GM11168 (cell line): ENCODE measurements at regions not wholly inside any gene's neighbourhood (a gene's known extent, or its start where the extent isn't known, plus 50 kb on each side); places are given as distances from the start of the nearest gene placed in this dataset.

Source experiments
- in situ Hi-C: fragments of 300-500 bp; cut with MboI; formaldehyde crosslinking; loops from one replicate; pipeline ENCODE4 v1.12.0; 2022; ENCODE audit warnings: low sequenced_read_pairs; ENCODE audit not compliant: unreplicated experiment

GRCh38 chr11:26126741-26127140, 205.2 kb upstream of the ANO3 start:
- in situ Hi-C loops, result no loop called here

- in situ Hi-C loops, result no loop called here
Measured at GRCh38 chr11:26127336-26127735, 204.6 kb upstream of the ANO3 start.

- in situ Hi-C loops, result no loop called here
Measured at GRCh38 chr11:26131406-26131805, 200.5 kb upstream of the ANO3 start.

DNA sequence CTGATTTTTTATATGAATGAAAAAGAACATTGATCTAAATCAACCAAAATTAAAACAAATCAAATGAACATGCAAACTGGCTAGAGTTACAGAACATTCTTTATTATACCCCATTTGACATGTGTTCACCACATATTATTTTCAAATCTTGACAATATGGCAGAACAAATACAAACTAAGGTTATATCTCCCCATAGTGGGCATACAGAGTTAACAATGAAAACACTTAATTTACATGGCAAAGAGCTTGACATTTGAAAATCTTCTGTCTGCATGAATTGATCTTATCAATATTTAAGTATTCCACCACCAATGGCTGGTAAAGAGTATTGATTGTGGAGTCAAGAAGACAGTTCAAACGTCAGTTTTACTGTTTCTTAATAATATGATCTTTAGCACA, 197.9 kb upstream of the ANO3 start:
- in situ Hi-C loops, result no loop called here

GRCh38 chr11:26134481-26135355, 197.2 kb upstream of the ANO3 start:
- in situ Hi-C loops, result loop anchor here (5.0 kb wide), 1 partner anchor 152 kb away; no protein-coding TSS in a partner anchor

DNA sequence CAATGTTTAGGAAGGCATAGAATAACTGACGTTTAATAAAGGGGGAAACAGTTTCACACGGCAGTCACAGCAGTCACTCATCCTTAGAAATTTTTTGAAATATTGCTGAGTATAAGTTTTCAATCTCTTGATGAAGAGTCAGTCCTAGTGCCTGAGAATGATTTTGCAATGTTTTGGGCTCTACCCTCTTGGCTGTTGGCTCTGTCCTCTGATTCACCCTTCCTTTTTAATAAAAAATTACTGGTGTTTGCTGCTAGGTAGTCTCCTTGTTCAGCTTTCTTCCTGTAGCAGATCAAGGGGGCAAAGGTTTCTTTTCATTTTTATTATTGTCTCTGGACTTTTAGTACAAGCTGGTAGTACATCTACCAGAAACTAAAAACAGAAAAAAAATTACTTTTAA, 194.3 kb upstream of the ANO3 start:
- in situ Hi-C loops, result loop anchor here (5.0 kb wide), 1 partner anchor 155 kb away; no protein-coding TSS in a partner anchor

DNA sequence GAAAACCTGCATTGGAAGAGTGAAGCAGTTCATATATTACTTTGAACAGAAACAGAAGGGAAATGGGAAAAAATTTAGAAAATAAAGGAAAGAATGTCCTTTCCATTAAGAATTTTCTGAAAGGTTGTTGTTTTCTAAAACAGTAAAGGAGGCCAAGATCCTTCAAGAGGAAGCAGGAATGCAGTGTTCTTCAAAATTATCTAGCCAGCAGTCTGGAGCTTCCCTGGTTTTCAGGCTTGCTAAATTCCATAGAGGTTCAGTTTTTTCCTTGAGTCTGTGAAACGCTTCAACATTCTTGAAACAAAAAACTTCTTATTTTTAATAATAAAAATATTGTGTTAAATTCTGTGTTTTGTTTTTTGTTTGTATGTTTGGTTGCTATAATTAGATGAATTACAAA, 189.0 kb upstream of the ANO3 start:
- in situ Hi-C loops, result no loop called here

DNA sequence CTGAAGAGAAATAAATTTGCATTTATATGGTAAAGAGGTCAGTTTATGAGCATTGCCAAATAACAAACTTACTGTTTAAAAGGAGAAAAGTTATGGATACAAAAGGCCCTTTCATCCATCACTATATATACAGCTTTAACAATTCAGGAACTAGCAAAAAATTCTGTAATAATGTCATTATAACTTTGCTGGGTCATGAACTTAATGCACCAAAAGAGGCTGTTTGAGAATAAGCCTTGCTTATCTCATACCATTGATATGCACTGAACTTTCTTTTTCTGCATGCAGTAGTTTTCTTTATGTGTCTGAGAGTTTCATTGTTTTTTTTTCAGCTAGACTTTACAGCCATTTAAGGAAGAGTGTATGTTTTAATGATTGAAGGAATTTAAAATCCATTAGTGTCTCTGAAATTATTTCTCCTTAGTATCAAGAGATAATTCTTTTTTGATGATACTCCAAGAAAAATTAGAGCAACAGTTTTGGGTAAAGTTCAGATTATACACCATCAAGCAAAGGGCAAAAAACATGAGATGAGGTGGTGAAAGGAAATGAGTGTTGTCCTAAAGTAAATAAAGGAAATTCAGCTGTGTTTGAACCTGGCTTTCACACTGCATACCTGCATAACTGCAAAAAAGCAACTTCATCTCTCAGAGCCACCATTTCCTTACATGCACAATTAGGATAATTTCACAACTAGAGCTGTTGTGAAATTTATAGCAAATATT, 188.2 kb upstream of the ANO3 start:
- in situ Hi-C loops, result no loop called here

- in situ Hi-C loops, result no loop called here
Measured at GRCh38 chr11:26144291-26144690, 187.6 kb upstream of the ANO3 start.

DNA sequence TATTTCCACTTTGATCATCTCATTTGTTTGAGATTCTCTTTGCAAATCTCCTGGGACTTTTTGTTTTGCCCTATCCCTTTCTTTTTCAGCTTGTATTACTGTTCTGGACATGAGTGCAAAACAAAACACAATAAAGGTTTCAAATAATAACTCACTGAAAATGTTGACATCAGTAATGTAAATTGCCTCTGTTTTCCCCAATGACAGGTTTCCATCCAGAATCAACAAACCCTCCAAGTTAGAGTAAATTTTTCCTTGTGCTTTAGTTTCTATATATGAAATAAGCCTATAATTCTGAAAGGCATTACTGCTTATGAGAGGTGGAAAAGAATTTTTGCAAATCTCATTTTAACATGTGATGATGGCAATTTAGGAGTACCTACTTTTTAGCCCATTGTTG, 187.0 kb upstream of the ANO3 start:
- in situ Hi-C loops, result no loop called here

GRCh38 chr11:26149585-26149984, 182.3 kb upstream of the ANO3 start:
- in situ Hi-C loops, result no loop called here

- in situ Hi-C loops, result no loop called here
Measured at GRCh38 chr11:26150031-26150430, 181.9 kb upstream of the ANO3 start.

GRCh38 chr11:26158251-26158650, 173.7 kb upstream of the ANO3 start:
- in situ Hi-C loops, result no loop called here

GRCh38 chr11:26162291-26162690, 169.6 kb upstream of the ANO3 start:
- in situ Hi-C loops, result no loop called here

GRCh38 chr11:26186389-26186788, 145.5 kb upstream of the ANO3 start:
- in situ Hi-C loops, result no loop called here

GRCh38 chr11:26187639-26188038, 144.3 kb upstream of the ANO3 start:
- in situ Hi-C loops, result no loop called here

- in situ Hi-C loops, result no loop called here
Measured at GRCh38 chr11:26188554-26188953, 143.4 kb upstream of the ANO3 start.

- in situ Hi-C loops, result no loop called here
Measured at GRCh38 chr11:26191193-26191592, 140.7 kb upstream of the ANO3 start.

DNA sequence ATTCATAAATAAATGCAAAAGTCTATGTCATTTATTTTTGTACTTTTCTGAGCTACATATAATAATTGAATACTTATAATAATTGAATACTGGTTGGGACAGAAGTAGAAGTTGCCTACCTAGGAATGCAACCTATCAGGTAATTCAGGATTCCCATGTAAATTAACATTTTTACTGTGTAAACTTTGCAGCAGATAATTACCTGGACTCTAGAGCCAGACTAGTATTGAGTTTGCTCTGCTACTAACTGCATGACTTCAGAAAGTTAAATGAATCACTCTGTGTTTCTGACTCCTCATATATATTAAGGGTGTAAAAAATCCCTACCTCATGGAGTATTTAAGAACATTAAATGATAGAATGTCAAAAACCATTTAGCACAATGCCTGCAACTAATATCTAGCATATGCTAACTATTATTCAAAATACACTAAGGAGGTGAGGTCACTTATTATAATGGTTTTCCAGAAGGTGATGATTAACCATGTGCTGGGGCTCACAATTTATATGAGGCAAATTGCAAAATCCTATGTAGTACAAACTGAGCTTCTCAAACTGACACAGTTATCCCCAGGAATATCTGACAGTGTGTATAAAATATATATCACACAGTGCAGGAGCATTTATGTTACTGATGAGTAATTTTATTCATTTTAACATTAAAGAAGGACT, 138.1 kb upstream of the ANO3 start:
- in situ Hi-C loops, result no loop called here

DNA sequence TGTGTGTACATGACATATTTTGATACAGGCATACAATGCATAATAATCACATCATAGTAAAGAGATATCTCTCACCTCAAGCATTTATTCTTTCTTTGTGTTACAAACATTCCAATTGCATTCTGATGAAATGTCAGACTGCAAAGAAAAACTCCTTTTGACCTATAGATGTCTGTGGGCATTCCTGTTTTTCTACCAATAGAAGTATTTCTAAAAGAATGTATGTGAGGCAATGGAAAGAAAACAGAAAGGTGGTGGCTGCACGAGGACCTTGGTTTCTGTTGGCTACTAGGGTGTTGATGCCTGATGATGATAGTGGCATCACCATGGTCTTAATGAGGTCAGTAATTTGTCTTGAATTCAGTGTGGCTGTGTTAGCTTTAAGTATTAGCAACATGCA, 137.0 kb upstream of the ANO3 start:
- in situ Hi-C loops, result no loop called here

DNA sequence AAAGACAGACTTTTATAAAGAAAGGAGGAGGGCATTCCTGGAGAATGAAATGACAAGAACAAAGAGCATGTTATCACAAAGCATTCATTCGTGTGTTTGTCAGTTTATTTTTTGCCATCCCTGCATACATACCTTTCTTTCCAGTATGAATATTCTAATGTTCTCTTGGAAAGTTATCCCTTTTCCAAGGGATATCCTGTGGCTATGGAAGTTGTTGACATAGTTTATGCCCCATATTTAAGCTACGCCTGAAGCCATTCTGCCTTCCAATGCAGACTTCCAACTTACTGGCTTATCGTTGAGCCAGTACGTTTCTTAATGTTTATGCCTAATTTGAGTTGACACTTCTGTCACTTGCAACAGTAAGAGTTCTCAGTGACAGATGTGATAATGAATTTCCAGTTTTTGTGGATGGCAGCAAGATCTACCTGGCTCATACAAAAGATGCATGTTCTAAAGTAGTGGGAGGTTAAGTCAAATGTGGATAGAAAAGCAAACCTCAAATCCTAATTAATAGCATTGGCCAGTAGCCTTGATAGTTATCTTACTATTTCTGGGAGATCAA, 133.3 kb upstream of the ANO3 start:
- in situ Hi-C loops, result no loop called here
